Fibroblast of villous mesenchyme (primary cell): ENCODE measurements at regions not wholly inside any gene's neighbourhood (a gene's known extent, or its start where the extent isn't known, plus 50 kb on each side); places are given as distances from the start of the nearest gene placed in this dataset.

Experiments
- DNase-seq: peaks from one replicate; pipeline ENCODE4 v3.0.0-alpha.2; 2010; ENCODE audit warnings: low read depth
- H3K4me3 ChIP-seq: 2 replicates; pipeline ENCODE4 v1.5.1; 2011; ENCODE audit warnings: low read depth, mild to moderate bottlenecking, low read length
- TF ChIP-seq, protein P1 (sequence below): IDR thresholded peaks from 2 replicates; pipeline ENCODE4 v1.5.1; 2012; ENCODE audit warnings: low read depth, mild to moderate bottlenecking, low read length; ENCODE audit not compliant: insufficient read depth

DNA sequence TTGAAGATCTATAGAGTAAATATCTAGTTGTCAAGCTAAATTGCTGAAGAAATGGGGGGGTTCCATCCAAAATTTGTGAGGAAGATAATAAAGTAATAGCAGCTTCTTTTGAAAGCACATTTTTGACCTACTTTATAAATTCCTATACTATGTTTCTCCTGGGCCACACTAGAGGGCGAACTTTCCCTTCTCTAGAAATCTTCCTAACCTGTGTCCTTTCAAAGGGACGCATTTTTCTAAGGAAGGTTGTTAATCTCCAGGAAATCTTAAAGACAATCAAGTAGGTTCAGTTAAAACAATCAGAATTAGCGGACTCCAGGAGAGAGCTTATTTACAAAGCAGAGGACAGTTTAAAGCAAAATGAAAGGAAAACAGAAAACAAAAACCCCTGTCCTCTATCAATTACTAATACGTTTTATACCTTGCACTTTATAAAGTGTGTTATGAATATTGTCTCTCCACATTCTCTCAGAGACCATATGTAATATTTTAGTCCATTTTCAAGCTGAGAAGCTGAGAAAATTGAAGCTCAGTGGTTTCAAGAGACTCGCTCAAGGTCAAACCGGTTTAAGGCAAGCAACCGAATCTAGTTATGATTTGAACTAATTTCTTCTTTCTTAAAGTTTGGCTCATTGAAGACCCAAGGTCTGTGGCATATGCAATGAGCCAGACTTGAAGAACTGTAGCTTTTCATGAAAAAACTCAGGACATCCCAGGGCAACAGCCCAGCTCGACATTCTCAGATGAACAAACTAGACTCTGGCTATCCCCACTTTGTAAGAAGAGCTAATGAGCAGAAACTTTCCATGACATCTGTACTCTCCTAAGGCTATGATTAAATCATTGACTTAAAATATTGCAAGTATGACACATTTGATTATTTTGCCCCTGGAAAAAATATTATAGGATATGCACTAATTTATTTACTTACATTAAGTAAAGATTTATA lies 273.6 kb downstream of the PAX3 start:
- TF ChIP-seq, protein P1, sequence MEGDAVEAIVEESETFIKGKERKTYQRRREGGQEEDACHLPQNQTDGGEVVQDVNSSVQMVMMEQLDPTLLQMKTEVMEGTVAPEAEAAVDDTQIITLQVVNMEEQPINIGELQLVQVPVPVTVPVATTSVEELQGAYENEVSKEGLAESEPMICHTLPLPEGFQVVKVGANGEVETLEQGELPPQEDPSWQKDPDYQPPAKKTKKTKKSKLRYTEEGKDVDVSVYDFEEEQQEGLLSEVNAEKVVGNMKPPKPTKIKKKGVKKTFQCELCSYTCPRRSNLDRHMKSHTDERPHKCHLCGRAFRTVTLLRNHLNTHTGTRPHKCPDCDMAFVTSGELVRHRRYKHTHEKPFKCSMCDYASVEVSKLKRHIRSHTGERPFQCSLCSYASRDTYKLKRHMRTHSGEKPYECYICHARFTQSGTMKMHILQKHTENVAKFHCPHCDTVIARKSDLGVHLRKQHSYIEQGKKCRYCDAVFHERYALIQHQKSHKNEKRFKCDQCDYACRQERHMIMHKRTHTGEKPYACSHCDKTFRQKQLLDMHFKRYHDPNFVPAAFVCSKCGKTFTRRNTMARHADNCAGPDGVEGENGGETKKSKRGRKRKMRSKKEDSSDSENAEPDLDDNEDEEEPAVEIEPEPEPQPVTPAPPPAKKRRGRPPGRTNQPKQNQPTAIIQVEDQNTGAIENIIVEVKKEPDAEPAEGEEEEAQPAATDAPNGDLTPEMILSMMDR = peak; percentile 56
- DNase-seq = peak; percentile 44
- H3K4me3 ChIP-seq = no peak overlapping the region

DNA sequence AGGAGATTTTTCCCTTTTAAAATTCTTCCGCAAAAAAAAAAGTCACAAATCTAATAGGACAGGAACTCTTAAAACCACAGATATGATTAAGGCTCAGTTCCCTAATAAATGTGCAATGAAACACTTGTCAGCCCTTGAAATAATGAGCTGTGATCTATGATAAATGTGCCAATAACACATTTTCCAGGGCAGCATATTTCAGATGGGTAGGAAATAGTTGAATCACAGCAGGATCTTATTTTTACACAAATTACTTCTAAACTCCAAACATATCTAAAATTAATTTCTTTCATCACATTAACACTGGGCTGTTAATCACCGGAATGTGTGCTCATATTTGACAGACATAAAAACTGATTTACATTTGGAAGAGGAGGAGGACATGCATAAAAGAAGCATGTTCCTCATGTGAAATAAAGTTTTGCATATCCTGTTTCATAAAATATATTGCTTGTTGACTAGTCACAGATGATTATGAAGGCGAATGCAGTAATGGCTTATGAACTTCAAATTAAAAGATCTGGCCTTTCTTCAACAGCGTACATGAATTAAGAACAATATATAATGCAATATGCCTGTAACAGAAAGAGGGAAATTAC lies 281.4 kb downstream of the PAX3 start:
- TF ChIP-seq, protein P1 = no peak
- no peak overlapping the region for H3K4me3 ChIP-seq
- no peak for DNase-seq

DNA sequence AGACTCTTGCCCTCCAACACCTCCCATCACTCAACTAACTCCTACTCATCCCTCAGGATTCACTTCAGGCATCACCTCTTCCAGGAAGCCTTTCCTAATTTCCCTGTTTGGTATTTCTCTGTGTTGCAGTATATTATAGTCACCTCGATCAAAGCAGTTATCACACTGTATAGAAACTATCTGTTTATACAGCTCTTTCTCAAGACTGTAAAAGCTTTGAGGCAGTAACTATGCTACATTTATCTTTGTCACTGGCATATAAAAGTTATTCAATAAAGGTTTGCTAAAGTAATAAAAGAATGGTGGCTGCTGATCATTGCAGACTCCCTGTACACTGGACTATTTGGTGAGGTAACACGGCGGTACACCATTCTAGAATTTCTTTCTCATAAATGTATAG lies 284.9 kb downstream of the PAX3 start:
- TF ChIP-seq, protein P1 = no peak
- H3K4me3 ChIP-seq = no peak overlapping the region
- no peak for DNase-seq

DNA sequence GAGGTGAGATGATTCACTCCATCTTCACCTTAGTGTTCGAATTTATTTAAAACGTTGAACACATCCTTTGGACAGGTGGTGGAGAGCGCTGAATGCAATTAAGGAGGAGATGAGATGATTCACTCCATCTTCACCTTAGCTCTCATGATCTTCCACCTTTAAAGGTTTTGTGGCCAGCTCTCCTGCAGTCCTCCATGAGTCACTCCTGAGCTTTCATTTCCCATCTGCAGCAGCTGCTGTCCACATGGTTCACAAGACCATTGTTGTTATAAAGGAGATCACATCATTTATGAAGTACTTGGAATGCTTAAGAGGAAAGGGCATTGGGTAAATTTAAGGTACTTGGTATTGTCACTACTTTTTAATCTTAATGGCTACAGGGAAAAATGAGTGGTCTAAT lies 298.5 kb downstream of the PAX3 start:
- no peak overlapping the region for H3K4me3 ChIP-seq
- DNase-seq = peak; percentile 74
- TF ChIP-seq, protein P1 = no peak

DNA sequence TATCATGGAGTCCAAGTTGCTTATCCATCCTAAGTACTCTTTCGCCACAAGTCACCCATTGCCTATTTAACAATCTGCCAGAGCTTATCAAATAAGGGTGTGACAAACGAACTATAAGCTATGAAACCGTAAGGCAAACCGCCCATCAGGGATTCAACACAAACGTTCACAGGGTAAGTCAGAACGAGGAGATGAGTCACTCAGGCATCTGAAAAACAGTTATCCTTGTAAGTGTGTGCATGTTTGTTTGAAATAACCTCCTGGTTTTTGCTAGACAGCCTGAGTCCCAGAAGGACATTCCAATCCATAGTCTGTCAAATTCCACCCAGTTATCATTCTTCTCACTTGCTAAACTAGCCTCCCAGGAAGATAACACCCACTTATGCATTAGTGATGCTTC lies 299.1 kb downstream of the PAX3 start:
- peak; percentile 77 for DNase-seq
- no peak overlapping the region for H3K4me3 ChIP-seq
- TF ChIP-seq, protein P1 = no peak

DNA sequence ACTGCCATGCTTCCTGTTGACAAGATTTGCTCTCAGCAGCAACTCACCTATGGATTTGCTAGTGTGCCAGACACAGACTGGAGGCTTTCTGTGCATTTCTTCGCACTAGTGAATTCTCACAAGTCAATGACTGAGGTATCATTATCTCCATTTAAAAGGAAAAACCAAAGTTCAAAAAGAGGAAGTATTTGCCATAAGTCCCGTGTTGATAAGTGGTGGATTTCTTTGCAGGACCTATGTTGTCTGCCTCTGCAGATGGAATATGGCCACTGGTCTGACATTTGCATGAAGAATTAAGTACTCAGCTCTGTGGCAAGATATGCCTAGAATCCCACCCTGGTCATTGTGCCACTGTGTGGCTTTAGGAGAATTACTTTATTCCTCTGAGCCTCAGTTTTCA lies 299.6 kb downstream of the PAX3 start:
- H3K4me3 ChIP-seq = no peak overlapping the region
- TF ChIP-seq, protein P1 = no peak

More for the DNA sequence above, 299.6 kb downstream of the PAX3 start:
- DNase-seq = no peak
